Neural crest cell (in vitro differentiated cells): ENCODE measurements at regions not wholly inside any gene's neighbourhood (a gene's known extent, or its start where the extent isn't known, plus 50 kb on each side); places are given as distances from the start of the nearest gene placed in this dataset.

Experiments used
- DNase-seq: peaks from one replicate; pipeline ENCODE4 v3.0.0; 2021; ENCODE audit warnings: low read depth, mixed read lengths, low spot score
- H3K27ac Mint-ChIP-seq: one replicate; pipeline ENCODE4 v1.8.0; 2021; ENCODE audit warnings: mild to moderate bottlenecking, mixed read lengths; ENCODE audit not compliant: unreplicated experiment
- H3K27me3 Mint-ChIP-seq: 2 replicates; pipeline ENCODE4 v1.8.0; 2021; ENCODE audit warnings: low read depth, mild to moderate bottlenecking, mixed read lengths
- H3K36me3 Mint-ChIP-seq: 2 replicates; pipeline ENCODE4 v1.8.0; 2021; ENCODE audit warnings: low read depth, mild to moderate bottlenecking, mixed read lengths
- H3K4me1 Mint-ChIP-seq: 2 replicates; pipeline ENCODE4 v1.8.0; 2021; ENCODE audit warnings: mixed read lengths
- H3K4me3 Mint-ChIP-seq: one replicate; pipeline ENCODE4 v1.8.0; 2021; ENCODE audit warnings: mild to moderate bottlenecking, mixed read lengths
- H3K9me3 Mint-ChIP-seq: 2 replicates; pipeline ENCODE4 v1.8.0; 2021; ENCODE audit warnings: mixed read lengths
- CTCF ChIP-seq: fragments of 200-600 bp; sonication (generic); conservative IDR thresholded peaks from 2 replicates; pipeline ENCODE4 v1.5.0; 2021; ENCODE audit warnings: antibody characterized with exemption, mild to moderate bottlenecking

GRCh38 chr2:107407974-107408373, 418.7 kb upstream of the RGPD4 start:
- Mint-ChIP-seq H3K36me3 (no peaks in the 10 kb centered on the region), H3K9me3 (no peaks in the 10 kb centered on the region), H3K4me3 (no peak overlapping the region), H3K4me1 (no peaks in the 10 kb centered on the region), H3K27ac (no peak overlapping the region), H3K27me3 (no peaks in the 10 kb centered on the region)
- no peak for DNase-seq
- TF ChIP-seq CTCF, result no peak

- H3K27ac Mint-ChIP-seq, result no peak overlapping the region
- TF ChIP-seq CTCF, result no peak
- DNase-seq, result no peak
- no peaks in the 10 kb centered on the region for H3K9me3 Mint-ChIP-seq
- no peaks in the 10 kb centered on the region for H3K27me3 Mint-ChIP-seq
- H3K36me3 Mint-ChIP-seq, result no peaks in the 10 kb centered on the region
- no peaks in the 10 kb centered on the region for H3K4me1 Mint-ChIP-seq
- no peak overlapping the region for H3K4me3 Mint-ChIP-seq
Measured at GRCh38 chr2:107411267-107411666, 415.4 kb upstream of the RGPD4 start.

GRCh38 chr2:107412209-107412904, 414.3 kb upstream of the RGPD4 start:
- H3K27ac Mint-ChIP-seq, result no peak overlapping the region
- no peaks in the 10 kb centered on the region for H3K27me3 Mint-ChIP-seq
- no peak for TF ChIP-seq CTCF
- H3K4me1 Mint-ChIP-seq, result no peaks in the 10 kb centered on the region
- DNase-seq, result no peak
- no peaks in the 10 kb centered on the region for H3K36me3 Mint-ChIP-seq
- no peaks in the 10 kb centered on the region for H3K9me3 Mint-ChIP-seq
- no peak overlapping the region for H3K4me3 Mint-ChIP-seq

- Mint-ChIP-seq H3K27ac (no peak overlapping the region), H3K4me3 (no peak overlapping the region), H3K4me1 (no peaks in the 10 kb centered on the region), H3K27me3 (no peaks in the 10 kb centered on the region), H3K9me3 (no peaks in the 10 kb centered on the region), H3K36me3 (no peaks in the 10 kb centered on the region)
- no peak for TF ChIP-seq CTCF
- DNase-seq, result no peak
Measured at GRCh38 chr2:107412981-107413380, 413.7 kb upstream of the RGPD4 start.

- Mint-ChIP-seq H3K27me3 (no peaks in the 10 kb centered on the region), H3K27ac (no peak overlapping the region), H3K36me3 (no peaks in the 10 kb centered on the region), H3K4me1 (no peaks in the 10 kb centered on the region), H3K4me3 (no peak overlapping the region), H3K9me3 (no peaks in the 10 kb centered on the region)
- no peak for DNase-seq
- no peak for TF ChIP-seq CTCF
Measured at GRCh38 chr2:107414376-107414775, 412.3 kb upstream of the RGPD4 start.
